ENCODE measurements at regions not wholly inside any gene's neighbourhood (a gene's known extent, or its start where the extent isn't known, plus 50 kb on each side); places are given as distances from the start of the nearest gene placed in this dataset.

- Histone ChIP-seq H3K36me3 (ENCODE audit: control insufficient read depth in 2 of 2, insufficient read depth in 1 of 2, low read length in 2 of 2) (no peaks in the 10 kb centered on the region), H3K9me3 (ENCODE audit: control insufficient read depth, insufficient read depth, low read depth, low read length) (no peaks in the 10 kb centered on the region), H3K4me1 (ENCODE audit: control insufficient read depth, insufficient read depth, low read length) (no peaks in the 10 kb centered on the region), H3K27ac (ENCODE audit: extremely low read depth, low read depth, low read length) (no peak overlapping the region), H3K4me3 (ENCODE audit: low read depth, low read length) (no peak overlapping the region)
- CTCF ChIA-PET: no interaction called here
- no peak for TF ChIP-seq PRDM1 (tag by site-specific recombination; IDR thresholded peaks at IDR 0.05)
- TF ChIP-seq ZNF426 (tag by site-specific recombination; IDR thresholded peaks at IDR 0.05): no peak
- no peak for TF ChIP-seq WT1 (tag by site-specific recombination; IDR thresholded peaks at IDR 0.05)
- TF ChIP-seq SCRT2 (tag by site-specific recombination; IDR thresholded peaks at IDR 0.05): no peak
- no peak for TF ChIP-seq SP2 (tag by site-specific recombination; IDR thresholded peaks at IDR 0.05)
- POLR2A ChIA-PET: no interaction called here
Observed at GRCh38 chr4:130646886-130647285, 1550.9 kb downstream of the C4orf33 start.

DNA sequence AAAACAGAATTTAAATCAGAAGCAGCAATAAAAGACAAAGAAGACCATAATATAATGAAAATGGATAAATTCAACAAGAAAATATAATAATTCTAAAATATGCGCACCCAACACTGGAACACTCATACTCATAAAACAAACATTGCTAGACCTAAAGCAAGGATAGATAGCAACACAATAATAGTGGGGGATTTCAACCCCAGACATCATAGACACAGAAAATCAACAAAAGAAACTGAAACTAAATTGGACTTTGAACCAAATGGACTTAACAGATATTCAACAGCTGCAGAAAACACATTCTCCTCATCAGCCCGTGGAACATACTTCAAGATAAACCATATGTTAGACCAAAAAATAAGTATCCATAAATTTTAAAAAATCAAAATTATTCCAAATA is 1552.6 kb downstream of the C4orf33 start:
- CTCF ChIA-PET: no interaction called here
- Histone ChIP-seq H3K36me3 (ENCODE audit: control insufficient read depth in 2 of 2, insufficient read depth in 1 of 2, low read length in 2 of 2) (no peaks in the 10 kb centered on the region), H3K9me3 (ENCODE audit: control insufficient read depth, insufficient read depth, low read depth, low read length) (no peaks in the 10 kb centered on the region), H3K4me3 (ENCODE audit: low read depth, low read length) (no peak overlapping the region), H3K27ac (ENCODE audit: extremely low read depth, low read depth, low read length) (no peak overlapping the region), H3K4me1 (ENCODE audit: control insufficient read depth, insufficient read depth, low read length) (no peaks in the 10 kb centered on the region)
- TF ChIP-seq ZNF248 (tag by site-specific recombination; IDR thresholded peaks at IDR 0.05) (no peak), ZNF664 (tag by site-specific recombination; IDR thresholded peaks at IDR 0.05) (no peak), ZNF292 (tag by site-specific recombination; IDR thresholded peaks at IDR 0.05; ENCODE audit: borderline replicate concordance, low read depth) (no peak), ZNF426 (tag by site-specific recombination; IDR thresholded peaks at IDR 0.05) (no peak), HOXA7 (CRISPR knock-in tag; IDR thresholded peaks at IDR 0.05; ENCODE audit: borderline replicate concordance) (no peak), ZNF311 (tag by site-specific recombination; IDR thresholded peaks at IDR 0.05; ENCODE audit: borderline replicate concordance) (no peak), ZNF510 (tag by site-specific recombination; IDR thresholded peaks at IDR 0.05; ENCODE audit: insufficient replicate concordance) (no peak), ZNF623 (tag by site-specific recombination; IDR thresholded peaks at IDR 0.05) (no peak), ZBTB11 (tag by site-specific recombination; conservative IDR thresholded peaks at IDR 0.05; ENCODE audit: low read depth) (no peak), ZNF26 (tag by site-specific recombination; IDR thresholded peaks at IDR 0.05) (no peak), ZNF239 (tag by site-specific recombination; IDR thresholded peaks at IDR 0.05) (no peak), ZBTB20 (tag by site-specific recombination; IDR thresholded peaks at IDR 0.05) (no peak), ZNF473 (tag by site-specific recombination; IDR thresholded peaks at IDR 0.05) (no peak), ZNF146 (tag by site-specific recombination; IDR thresholded peaks at IDR 0.05) (no peak), TCF7L2 (IDR thresholded peaks at IDR 0.05; ENCODE audit: borderline replicate concordance, low read depth, low read length) (no peak), ATF2 (tag by site-specific recombination; IDR thresholded peaks at IDR 0.05; ENCODE audit: low read depth) (no peak), ZNF48 (tag by site-specific recombination; IDR thresholded peaks at IDR 0.05) (no peak)
- TF ChIP-seq, protein P1, sequence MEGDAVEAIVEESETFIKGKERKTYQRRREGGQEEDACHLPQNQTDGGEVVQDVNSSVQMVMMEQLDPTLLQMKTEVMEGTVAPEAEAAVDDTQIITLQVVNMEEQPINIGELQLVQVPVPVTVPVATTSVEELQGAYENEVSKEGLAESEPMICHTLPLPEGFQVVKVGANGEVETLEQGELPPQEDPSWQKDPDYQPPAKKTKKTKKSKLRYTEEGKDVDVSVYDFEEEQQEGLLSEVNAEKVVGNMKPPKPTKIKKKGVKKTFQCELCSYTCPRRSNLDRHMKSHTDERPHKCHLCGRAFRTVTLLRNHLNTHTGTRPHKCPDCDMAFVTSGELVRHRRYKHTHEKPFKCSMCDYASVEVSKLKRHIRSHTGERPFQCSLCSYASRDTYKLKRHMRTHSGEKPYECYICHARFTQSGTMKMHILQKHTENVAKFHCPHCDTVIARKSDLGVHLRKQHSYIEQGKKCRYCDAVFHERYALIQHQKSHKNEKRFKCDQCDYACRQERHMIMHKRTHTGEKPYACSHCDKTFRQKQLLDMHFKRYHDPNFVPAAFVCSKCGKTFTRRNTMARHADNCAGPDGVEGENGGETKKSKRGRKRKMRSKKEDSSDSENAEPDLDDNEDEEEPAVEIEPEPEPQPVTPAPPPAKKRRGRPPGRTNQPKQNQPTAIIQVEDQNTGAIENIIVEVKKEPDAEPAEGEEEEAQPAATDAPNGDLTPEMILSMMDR (tag by site-specific recombination; IDR thresholded peaks at IDR 0.05): no peak
- POLR2A ChIA-PET: no interaction called here

Measured in HEK293 (cell line).